Stimulated activated CD4-positive, alpha-beta T cell treated with anti-CD3 and anti-CD28 coated beads, Interleukin-4, amount 100 ng/mL, for 4 hours (primary cell): ENCODE measurements at regions not wholly inside any gene's neighbourhood (a gene's known extent, or its start where the extent isn't known, plus 50 kb on each side); places are given as distances from the start of the nearest gene placed in this dataset.
"Not testable (repeated sequence)": the region's sequence is repeated elsewhere in the genome, so short reads cannot be mapped to it uniquely, and the experiment has no call there.

Experiments
- DNase-seq, 2 experiments: peaks; one replicate each; pipeline ENCODE4 v3.0.0-alpha.2; 2020

DNA sequence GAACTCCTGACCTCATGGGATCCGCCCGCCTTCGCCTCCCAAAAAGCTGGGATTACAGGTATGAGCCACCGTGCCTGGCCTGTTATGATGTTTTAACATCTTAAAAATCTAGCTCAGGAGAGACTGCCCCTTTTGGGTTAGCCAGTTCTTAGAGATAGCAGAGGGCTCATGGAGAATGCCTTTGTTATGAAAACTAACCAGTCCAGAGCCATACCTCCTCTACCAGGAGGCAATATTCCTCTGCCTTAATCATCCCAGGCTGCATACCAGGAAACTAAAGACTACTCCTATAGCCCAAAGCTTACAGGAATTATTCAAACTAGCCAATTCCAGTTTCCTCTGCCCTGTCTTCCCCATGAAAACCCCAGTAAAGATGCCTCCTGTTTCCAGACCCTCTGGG lies 96.0 kb upstream of the MDM1 start:
- DNase-seq: no peak

DNA sequence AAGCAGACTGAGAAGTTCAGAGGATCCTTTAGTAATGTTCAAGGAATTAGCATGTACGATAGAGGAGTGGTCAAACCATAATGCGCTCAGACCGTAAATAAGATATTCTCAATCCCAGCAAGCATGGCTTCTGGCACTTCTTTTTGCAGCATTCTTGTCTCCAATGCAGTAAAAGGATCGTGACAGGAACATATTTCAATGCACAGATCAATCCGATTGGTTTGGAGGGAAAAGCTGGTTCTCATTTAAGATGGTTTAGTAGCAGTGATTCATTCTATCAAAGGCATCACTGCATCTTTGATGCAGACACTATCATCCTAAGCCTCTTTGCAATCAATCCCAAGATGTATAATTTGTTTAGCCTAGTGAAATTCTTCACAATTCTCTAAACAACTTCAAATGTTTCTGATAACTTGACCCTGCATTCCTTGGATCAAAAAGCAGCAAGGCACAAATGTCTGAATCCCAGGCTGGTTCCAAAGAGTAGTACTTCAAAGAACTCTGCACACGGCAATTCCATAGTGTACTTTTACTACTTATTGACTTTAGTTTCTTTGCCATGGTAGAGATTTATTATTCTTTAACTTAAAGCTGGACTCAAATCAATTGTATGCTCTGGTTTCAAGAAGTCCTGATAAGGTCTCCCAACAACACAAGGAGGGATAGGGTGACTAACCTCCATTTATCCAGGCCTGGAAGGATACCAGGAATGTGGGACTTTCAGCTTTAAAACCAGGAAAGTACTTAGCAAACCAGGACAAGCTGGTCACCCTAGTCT lies 96.8 kb upstream of the MDM1 start:
- no peak for DNase-seq

DNA sequence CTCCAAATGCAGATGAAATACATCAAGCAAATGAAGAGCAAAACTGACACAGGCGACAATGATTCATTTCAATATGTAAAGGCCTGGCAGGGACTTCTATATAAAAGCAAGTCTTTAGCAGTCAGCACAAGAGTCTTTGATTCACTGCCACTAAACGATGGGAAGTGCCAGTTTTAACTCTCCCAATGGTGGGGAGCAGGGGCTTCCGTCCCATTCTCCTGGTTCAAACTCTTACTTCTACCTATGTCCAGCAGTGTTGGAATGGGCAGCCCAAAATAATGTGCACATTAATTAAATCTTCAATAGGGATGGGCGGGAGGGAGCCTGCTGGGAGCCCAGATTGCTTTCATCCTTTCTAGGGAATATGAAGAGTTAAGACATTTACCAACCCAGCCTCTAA lies 97.5 kb upstream of the MDM1 start:
- DNase-seq: no peak

DNA sequence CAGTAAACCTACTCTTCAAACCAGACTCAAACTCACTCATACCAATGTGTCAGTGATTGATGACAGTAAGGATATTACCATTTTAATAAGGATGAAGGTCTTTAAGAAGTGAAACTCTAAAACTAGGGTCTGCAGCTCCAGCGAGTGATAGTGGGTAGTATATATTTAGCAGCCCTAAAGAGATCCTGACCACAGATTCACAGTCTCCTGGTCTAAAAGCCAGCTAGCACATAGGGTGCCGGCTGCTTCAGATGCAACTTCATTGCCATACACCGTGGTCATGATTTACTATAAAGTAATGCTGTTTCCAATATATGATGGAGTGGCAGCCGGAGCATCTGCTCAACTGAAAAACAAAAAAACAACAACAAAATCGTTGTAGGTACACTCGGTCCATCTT lies 99.6 kb upstream of the MDM1 start:
- no peak for DNase-seq

DNA sequence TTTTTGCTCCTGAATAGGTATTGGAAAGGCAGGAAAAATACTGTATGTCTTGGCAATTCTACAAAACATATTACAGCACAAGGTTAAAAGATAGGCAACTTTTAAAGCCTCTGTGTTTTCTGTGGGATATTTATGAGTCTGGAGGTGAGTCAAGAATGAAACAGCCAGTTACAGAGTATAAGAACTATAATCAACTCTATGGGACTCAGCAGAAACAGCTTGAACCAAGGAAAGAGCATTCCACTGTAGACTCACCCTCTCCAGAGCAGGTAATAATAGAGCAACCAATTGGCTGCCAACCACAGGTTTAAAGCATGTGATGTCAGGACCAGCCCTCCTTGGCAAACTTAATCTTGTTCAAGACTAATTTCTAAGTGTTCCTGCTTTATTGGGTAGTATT lies 100.5 kb upstream of the MDM1 start:
- DNase-seq: no peak

DNA sequence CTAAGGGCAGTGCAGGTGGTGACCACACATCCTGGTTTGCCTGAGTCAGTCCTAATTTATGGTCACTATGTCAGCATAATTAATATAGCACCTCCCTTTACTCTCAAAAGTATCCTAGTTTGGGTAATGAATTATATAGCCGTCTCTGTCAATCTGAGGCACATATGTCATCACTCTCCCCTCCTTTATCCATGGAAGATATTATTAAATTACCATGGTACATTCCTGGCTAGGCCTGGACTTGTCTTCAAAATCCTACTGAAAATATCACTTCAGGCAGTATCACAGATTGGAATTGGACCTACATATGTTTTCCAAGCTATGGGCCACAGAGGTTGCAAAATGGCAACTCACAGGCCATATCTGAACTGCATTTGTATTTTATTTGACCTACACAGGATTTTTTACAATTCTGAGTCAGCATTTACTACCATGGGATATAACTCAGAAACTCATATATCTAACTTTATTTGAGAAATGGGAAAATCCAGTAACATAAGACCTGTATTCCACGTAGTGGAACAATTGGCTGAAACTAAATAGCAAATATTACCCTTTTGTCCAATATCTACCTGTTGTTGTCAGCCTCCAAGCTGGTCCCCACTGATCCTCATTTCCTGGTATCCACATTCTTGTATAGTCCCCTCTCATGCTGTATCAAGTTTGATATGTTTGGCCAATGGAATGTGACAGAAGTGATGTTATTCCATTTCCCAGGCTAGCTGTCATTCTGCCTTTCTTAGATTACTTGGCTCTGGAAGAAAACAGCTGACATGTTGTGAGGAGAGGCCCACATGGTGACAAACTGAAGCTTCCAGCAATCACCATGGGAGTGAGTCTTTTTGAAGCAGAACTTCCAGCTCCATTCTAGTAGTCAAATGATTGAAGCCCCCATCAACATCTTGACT lies 102.5 kb upstream of the MDM1 start:
- no peak for DNase-seq

DNA sequence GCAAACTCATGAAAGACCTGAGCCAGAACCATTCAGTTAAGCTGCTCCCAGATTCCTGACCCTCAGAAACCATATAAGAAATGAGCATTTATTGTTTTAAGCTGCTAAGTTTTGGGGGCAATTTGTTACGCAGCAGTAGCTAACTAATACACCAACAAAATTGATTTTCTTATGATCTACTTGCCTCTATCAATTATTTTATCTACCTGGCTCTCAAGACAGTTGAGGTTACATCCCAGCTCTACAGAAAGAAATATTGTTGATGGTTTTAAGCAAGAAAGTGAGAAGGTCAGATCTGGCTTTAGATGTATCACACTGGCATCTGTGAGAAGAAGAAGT lies 103.1 kb upstream of the MDM1 start:
- DNase-seq: no peak

DNA sequence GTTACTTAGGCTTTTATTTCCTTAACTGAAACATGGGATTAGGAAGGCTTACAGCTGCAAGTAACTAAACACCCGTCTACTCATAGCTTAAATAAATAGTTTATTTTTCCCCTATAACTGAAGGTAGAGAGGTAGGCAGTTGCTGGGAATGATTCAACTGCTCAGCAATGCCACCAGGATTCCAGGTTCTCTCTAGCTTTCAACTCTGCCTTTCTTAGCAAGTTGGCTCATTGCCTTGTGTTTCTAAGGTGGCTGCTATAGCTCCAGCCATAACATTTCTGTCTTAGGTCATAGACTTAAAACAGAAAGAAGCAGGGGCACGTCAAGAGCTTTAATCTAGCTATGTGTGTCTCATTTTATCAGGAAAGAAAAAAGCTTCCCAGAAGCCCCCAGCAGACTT lies 103.7 kb upstream of the MDM1 start:
- no peak for DNase-seq

DNA sequence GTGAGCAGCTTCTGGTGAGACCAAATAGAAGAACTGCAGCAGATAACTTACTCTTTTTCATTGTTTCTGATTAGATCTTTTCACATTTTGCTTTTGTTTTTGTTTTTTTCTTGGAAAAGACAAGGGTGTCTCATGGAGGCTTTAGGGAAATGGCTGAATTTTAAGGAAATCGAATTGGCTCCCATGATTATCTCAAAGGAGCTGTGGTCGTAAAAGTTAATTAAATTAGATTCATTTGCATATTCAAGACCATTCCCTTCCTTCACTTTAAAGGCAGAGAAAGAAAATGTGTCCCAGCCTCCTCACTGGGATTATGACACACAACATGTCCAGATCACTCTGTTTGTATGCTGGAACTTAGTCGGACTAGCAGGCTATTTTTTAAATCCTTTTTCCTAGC lies 106.4 kb upstream of the MDM1 start:
- DNase-seq: no peak

DNA sequence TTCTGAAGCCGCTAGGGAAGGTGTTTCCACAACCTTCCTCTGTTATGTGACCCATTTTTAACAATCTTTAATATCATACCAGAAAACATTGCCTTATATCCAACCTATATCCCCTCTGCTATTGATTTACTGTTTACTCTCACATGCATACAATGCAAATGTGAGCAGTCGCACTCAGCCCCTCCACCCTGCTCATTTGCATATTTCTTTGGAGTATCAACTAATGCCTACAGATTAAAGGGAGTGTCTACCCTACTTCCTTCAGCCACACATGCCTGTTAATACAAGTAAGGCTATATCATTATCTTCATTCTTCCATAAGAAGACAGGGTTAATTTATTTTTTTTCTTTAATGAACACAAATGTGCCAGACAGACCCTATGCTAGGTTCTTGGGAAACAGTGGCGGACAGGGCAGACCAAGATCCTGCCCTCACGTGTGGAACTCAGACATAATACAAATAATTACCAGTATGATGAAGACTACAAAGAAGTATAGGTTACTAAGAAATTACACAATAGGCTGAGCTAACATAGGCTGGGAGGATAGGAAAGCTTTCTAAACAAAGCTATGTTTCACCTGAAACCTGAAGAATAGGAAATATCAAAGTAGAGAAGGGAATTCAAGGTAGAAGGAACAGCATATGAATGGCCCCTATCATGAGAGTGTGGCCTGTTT lies 107.3 kb upstream of the MDM1 start:
- DNase-seq: no peak

DNA sequence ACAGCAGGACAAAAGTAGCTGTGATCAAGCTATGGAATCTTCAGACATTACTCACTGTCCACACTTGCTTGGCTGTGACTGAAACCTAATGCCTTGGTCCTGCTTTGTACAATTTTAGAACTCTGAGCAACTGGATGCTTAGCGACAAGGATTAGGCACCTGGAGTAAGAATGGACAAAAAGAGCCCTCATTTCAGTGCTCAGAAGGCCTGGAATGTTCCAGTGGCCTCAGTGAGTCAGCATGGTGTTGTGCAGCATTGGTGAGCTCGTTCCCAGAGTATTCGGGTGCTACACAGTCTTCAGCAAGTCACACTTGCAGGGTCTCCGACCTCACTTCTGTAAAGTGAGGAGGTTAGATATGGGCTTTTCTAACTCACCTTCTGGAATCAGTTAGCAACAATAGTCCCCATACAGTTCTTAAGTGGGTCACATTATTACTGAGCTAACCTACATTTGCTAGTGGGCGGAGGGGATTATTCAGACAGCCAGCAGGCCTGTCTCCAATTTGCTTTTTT lies 108.0 kb upstream of the MDM1 start:
- no peak for DNase-seq

DNA sequence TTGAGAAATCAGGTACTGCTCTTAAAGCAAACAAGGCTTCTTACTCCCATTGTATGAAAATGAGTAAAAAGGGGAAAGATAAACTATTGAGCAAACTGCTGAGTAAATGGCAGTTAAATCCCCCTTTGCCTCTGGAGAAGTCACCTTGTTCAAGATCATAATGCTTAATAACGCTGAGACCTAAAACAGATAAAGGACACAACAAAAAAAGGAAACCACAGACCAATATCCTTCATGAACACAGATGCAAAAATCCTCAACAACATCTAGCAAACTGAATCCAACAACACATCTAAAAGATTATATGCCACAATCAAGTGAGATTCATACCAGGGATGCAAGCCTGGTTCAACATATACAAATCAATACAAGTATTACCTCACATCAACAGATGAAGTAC lies 109.0 kb upstream of the MDM1 start:
- DNase-seq: no peak

DNA sequence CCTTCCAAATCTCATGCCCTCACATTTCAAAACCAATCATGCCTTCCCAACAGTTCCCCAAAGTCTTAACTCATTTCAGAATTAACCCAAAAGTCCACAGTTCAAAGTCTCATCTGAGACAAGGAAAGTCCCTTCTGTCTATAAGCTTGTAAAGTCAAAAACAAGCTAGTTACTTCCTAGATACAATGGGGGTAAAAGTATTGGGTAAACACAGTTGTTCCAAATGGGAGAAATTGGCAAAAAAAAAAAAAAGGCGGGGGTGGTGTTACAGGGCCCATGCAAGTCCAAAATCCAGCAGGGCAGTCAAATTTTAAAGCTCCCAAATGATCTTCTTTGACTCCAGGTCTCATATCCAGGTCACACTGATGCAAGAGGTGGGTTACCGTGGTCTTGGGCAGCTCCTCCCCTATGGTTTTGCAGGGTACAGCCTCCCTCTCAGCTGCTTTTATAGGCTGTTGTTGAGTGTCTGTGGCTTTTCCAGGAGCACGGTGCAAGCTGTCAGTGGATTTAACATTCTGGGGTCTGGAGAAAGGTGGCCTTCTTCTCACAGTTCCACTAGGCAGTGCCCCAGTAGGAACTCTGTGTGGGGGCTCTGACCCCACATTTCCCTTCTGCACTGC lies 110.3 kb upstream of the MDM1 start:
- not testable (repeated sequence) for DNase-seq

DNA sequence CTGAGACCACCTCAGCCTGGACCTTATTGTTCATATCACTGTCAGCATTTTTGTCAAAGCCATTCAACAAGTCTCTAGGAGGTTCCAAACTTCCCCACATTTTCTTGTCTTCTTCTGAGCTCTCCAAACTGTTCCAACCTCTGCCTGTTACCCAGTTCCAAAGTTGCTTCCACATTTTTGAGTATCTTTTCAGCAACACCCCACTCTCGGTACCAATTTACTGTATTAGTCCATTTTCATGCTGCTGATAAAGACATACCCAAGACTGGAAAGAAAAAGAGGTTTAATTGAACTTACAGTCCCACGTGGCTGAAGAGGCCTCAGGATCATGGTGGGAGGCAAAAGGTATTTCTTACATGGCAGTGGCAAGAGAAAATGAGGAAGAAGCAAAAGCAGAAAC lies 111.5 kb upstream of the MDM1 start:
- DNase-seq: not testable (repeated sequence)

DNA sequence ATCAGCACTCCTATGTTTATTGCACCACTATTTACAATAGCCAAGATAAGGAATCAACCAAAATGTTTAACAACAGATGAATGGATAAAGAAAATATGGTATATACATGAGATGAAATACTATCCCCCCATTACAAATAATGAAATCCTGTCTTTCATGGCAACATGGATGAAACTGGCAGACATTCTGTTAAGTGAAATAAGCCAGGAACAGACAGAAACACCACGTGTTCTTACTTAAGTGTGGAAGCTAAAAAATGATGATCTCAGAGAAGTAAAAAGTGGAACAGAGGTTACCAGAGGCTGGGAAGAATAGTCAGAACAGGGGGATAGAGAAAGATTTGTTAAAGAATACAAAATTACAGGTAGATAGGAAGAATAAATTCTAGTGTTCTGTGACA lies 113.7 kb upstream of the MDM1 start:
- DNase-seq: no peak

DNA sequence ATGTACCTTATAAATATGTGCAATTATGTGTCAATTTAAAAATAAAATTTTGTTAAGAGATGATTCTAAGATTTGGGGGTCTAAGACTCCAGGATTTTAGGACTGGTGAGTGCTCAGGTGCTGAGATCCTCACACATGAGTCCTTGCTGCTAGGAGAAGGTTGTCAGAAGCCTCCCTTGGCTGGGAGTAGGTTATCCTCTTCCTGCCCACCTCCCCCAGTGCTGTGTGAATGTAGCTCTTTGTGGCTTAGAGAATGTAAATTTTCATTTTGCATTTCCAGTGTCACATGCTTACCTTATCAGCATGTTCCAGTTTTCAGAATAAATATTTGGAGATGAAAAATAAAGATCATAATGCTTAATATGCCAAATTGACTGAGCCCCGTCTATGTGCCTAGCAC lies 114.2 kb upstream of the MDM1 start:
- DNase-seq: no peak

DNA sequence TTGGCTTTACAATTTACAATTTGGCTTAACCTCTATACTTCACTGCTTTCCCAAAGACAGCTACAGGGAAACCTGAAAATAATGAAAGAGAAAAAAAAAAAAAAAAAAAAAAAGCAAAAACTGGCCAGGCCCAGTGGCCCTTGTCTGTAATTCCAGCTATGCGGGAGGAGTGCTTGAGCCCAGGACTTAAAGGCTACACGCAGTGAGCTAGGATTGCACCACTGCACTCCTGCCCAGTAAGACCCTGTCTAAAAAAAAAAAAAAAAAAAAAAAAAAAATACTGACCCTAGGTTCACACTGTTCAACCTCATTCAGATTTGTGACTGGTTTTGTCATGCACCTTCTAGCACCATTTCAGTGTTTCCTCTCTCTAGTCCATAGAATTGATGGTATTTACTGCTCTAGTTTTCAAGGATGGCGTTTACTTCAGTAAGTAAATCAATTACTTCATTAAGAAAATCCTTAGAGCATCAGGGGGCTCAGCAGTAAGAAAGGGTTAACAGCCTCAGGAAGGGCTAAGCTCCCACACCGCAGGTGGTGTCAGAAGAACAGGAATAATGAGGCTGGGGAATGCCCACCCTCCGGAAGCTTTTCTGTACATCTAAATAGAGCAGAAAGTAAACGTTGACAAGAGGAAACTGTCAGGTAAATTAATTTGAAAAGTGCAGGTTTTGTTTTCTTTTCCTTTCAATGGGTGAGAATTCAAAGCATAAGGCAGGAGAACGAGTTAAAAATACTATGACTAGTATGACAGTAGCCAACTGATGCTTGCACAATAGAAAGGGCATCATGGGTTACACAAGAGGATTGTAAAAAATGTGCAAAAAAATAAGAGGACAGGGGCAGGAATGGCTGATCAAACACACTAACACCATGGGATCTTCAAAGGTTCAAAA lies 115.0 kb upstream of the MDM1 start:
- no peak for DNase-seq

DNA sequence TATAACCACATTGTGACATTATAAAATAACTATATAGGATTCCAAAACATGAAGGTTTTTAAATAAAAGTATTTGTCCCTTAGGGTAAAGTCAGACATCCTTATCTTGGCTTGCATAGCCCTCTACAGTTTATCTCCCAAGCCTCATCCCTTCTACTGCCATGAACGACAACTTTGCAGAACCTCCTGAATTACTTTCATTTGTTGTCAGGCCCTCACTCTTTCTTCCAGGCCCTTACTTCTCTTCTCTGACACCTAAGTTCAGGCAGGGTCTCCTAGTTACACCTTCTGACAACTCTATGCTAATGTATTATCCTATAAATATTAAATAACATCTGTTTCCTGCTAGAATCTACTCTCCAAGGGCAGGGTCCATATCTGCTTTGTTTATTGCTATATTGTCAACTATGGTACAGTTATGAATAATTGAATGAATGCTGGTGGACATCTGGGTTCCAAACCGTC lies 115.7 kb upstream of the MDM1 start:
- no peak for DNase-seq

DNA sequence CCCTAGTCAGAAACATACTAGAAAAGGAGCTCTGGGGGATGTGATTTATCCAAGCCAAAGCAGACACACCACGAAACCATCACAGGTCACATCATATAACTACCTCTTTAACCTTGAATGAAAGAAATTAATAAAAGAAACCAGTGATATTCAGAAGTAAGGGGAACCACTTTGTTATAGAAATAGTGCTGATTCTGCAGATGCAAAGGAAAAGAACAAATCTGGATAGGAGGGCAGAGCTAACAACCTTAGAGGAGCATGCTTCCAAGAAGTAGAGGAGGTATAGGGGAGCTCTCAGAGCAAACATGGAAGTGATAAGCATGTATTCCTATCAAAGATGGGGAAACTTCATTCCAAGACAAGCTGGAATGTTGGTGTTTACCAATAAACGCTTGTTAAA lies 117.0 kb upstream of the MDM1 start:
- DNase-seq: no peak

DNA sequence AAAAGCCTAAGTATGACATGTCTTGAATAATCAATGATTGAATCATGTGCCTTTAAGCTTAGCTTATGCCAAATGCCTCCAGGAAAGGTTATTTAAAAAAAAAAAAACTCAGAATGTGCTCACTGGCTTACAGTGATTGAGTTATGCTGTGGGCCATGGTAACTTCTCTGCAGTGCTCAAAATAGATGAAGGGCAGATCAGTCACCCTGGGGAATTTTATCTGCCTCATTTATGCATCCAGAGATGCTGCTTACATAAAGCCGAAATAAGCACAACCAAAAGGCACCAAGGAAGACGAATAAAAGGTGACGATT lies 118.7 kb upstream of the MDM1 start:
- DNase-seq: no peak

DNA sequence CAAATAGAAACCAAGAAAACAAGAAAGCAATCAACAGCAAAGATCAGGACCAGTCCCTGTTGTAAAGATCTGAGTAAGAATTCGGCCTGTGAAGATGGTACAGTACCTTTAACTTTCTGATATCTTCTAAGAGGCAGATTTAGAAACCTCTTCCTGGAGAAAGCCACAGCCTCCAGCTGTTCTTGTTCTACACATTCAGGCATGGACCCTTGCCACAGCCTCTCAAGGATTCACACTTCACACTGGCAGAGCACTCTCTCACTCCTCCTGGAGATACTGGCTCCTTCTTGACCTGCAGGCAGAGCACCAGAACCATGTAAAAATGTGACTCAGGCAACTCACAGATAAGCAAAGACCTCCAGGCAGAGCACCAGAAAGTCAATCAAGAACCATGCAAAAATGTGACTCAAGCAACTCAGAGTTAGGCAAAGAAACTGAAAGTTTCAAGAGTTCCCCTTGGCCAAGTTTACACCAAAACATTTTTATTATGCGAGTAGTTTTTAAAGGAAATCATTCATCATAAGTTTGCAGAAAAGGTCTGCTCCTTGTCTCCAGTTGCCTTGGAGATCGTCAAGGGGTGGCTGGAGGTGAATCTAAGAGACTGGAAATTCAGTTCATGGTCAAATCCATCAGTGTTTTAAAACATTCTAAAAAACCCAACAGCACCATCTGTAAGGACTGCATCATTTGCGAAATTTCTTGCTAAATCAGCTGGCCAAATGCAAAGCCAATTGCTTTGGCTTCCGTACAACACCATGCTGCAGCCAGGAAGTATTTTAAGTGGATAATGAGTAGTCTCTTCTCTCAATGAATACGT lies 119.3 kb upstream of the MDM1 start:
- peak in 1 of 2 experiments; percentile 14 for DNase-seq
